ENCODE measurements at regions not wholly inside any gene's neighbourhood (a gene's known extent, or its start where the extent isn't known, plus 50 kb on each side); places are given as distances from the start of the nearest gene placed in this dataset.

DNA sequence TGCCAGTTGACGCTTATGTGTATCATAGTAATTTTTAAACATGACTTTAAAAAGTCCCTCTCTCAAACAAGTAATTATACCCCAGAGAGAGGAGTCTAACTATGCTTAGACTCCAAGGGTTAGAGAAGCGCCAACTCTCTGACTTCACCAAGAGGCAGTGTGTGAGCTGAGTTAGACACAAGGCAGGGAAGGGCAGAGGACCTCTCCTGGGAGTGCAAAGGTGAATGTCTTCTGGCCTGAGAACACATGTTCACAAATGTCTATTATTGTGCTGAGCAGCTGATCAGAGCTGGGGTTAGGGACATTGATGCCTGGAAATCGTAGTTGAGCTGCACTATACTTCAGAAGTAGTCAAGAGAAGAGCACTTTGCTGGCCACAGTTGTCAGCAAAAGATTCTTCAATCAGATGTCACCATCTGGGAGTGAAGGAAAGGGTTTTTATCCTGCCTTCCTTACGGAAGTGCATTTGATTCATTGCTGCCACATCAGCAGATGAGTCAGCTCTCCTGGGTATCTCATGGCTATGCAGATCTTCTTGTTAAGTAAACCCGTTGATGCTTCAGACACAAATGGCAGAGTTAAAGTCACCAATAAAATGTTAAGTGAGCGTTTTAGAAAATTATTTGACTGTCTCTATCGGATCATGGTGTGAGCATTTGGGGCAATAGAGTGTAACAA lies 283.2 kb upstream of the ARGLU1 start (continued):
- TF ChIP-seq, protein P1, sequence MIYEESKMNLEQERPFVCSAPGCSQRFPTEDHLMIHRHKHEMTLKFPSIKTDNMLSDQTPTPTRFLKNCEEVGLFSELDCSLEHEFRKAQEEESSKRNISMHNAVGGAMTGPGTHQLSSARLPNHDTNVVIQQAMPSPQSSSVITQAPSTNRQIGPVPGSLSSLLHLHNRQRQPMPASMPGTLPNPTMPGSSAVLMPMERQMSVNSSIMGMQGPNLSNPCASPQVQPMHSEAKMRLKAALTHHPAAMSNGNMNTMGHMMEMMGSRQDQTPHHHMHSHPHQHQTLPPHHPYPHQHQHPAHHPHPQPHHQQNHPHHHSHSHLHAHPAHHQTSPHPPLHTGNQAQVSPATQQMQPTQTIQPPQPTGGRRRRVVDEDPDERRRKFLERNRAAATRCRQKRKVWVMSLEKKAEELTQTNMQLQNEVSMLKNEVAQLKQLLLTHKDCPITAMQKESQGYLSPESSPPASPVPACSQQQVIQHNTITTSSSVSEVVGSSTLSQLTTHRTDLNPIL (CRISPR knock-in tag; IDR thresholded peaks at IDR 0.05; ENCODE audit: low read depth) = no peak
- no peak for TF ChIP-seq ISL1 (CRISPR knock-in tag; IDR thresholded peaks at IDR 0.05)
- no peak for TF ChIP-seq ZNF565 (CRISPR knock-in tag; conservative IDR thresholded peaks at IDR 0.05; ENCODE audit: low read depth)
- no peak for TF ChIP-seq TCF4 (CRISPR knock-in tag; IDR thresholded peaks at IDR 0.05; ENCODE audit: borderline replicate concordance)
- TF ChIP-seq ZNF70 (CRISPR knock-in tag; IDR thresholded peaks at IDR 0.05) = no peak

DNA sequence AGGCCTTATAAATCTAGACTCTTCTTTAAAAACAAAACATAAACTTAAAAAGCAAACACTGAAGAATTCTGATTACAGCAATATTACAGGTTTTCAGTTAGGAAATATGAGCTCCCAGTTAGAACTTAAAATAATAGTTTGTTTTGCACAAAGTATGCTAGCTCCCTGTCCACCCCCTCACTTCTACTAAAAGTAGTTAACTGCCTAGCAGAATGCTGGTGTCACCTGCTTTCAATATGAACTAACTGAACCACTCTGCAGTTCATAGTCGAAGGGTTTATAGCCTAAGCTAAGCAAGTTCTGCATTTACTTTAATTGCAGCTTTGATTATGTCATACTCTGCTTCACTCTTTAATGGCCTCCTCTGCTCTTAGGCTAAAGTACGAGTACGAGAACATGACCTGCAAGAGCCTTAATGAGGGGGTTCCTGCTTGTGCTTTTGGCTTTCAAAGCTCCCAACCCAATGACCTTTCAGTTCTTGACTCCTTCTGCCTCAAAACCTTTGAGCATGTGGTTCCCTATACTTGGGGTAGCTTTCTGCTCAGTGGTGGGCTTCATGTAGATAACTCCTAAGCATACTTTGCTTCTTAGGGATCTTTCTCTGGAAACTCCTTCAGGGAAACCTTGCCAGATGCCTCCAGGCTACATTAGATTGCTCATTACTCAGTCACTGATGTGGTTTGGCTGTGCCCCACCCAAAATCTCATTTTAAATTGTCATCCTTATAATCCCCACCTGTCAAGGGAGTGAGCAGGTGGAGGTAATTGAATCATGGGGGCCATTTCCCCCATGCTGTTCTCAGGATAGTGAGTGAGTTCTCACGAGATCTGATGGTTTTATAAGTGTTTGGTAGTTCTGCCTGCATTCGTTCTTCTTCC lies 278.9 kb upstream of the ARGLU1 start:
- TF ChIP-seq CSDC2 (CRISPR knock-in tag; IDR thresholded peaks at IDR 0.05) (no peak), ESRRG (CRISPR knock-in tag; IDR thresholded peaks at IDR 0.05) (no peak), ZC3H10 (CRISPR knock-in tag; IDR thresholded peaks at IDR 0.05) (no peak), RARB (CRISPR knock-in tag; IDR thresholded peaks at IDR 0.05) (no peak), ZFP30 (CRISPR knock-in tag; IDR thresholded peaks at IDR 0.05) (no peak), OSR1 (CRISPR knock-in tag; IDR thresholded peaks at IDR 0.05) (no peak), PPARA (CRISPR knock-in tag; IDR thresholded peaks at IDR 0.05; ENCODE audit: borderline replicate concordance) (no peak), TCF4 (CRISPR knock-in tag; IDR thresholded peaks at IDR 0.05; ENCODE audit: borderline replicate concordance) (no peak), ISL1 (CRISPR knock-in tag; IDR thresholded peaks at IDR 0.05) (no peak), SNAI2 (CRISPR knock-in tag; IDR thresholded peaks at IDR 0.05) (no peak), BACH2 (CRISPR knock-in tag; IDR thresholded peaks at IDR 0.05; ENCODE audit: borderline replicate concordance) (no peak), ZFP3 (CRISPR knock-in tag; IDR thresholded peaks at IDR 0.05) (no peak), ZNF8 (CRISPR knock-in tag; IDR thresholded peaks at IDR 0.05) (no peak), TOX (CRISPR knock-in tag; IDR thresholded peaks at IDR 0.05; ENCODE audit: borderline replicate concordance) (no peak), GLIS3 (CRISPR knock-in tag; IDR thresholded peaks at IDR 0.05) (no peak)
- TF ChIP-seq, protein P1 (CRISPR knock-in tag; IDR thresholded peaks at IDR 0.05; ENCODE audit: low read depth) = no peak
- TF ChIP-seq, protein P2, sequence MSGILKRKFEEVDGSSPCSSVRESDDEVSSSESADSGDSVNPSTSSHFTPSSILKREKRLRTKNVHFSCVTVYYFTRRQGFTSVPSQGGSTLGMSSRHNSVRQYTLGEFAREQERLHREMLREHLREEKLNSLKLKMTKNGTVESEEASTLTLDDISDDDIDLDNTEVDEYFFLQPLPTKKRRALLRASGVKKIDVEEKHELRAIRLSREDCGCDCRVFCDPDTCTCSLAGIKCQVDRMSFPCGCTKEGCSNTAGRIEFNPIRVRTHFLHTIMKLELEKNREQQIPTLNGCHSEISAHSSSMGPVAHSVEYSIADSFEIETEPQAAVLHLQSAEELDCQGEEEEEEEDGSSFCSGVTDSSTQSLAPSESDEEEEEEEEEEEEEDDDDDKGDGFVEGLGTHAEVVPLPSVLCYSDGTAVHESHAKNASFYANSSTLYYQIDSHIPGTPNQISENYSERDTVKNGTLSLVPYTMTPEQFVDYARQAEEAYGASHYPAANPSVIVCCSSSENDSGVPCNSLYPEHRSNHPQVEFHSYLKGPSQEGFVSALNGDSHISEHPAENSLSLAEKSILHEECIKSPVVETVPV (CRISPR knock-in tag; IDR thresholded peaks at IDR 0.05) = no peak
- TF ChIP-seq, protein P3, sequence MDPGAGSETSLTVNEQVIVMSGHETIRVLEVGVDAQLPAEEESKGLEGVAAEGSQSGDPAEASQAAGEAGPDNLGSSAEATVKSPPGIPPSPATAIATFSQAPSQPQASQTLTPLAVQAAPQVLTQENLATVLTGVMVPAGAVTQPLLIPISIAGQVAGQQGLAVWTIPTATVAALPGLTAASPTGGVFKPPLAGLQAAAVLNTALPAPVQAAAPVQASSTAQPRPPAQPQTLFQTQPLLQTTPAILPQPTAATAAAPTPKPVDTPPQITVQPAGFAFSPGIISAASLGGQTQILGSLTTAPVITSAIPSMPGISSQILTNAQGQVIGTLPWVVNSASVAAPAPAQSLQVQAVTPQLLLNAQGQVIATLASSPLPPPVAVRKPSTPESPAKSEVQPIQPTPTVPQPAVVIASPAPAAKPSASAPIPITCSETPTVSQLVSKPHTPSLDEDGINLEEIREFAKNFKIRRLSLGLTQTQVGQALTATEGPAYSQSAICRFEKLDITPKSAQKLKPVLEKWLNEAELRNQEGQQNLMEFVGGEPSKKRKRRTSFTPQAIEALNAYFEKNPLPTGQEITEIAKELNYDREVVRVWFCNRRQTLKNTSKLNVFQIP (CRISPR knock-in tag; IDR thresholded peaks at IDR 0.05; ENCODE audit: borderline replicate concordance, low read depth) = no peak
- ATAC-seq = no peak

DNA sequence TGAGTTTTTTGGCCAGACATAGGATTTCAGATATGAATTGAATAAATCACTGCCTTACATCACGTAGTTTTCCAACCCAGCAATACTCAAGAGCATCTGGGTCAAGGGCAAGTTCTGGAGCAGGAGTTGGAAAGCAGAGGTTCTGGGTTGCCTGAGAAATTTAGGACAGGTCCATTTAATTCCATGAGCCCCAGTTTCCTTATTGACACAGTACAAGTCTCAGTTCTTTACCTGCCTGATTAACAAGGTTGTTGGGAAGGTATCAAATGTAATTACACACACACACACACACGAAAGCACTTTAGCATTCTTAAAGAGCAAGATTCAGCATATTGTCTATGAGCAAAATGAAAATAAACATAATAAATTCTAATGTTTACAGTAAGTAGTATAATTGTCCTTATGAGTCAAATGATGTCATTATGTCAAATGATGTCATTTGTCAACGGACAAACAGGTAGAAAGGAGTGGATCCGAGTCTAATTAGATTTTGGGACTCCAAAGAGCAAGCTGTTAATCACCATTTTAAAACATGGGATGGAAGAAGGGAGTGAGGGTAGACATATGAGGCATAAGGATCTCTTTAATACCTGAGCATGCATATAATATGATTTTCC lies 268.4 kb upstream of the ARGLU1 start:
- TF ChIP-seq RARB (CRISPR knock-in tag; IDR thresholded peaks at IDR 0.05) = no peak
- TF ChIP-seq SNAI2 (CRISPR knock-in tag; IDR thresholded peaks at IDR 0.05) = no peak
- TF ChIP-seq, protein P2 (CRISPR knock-in tag; IDR thresholded peaks at IDR 0.05) = no peak
- no peak for TF ChIP-seq ZNF70 (CRISPR knock-in tag; IDR thresholded peaks at IDR 0.05)
- TF ChIP-seq ZFP3 (CRISPR knock-in tag; IDR thresholded peaks at IDR 0.05) = no peak
- no peak for TF ChIP-seq TOX (CRISPR knock-in tag; IDR thresholded peaks at IDR 0.05; ENCODE audit: borderline replicate concordance)
- TF ChIP-seq ZC3H10 (CRISPR knock-in tag; IDR thresholded peaks at IDR 0.05) = no peak
- TF ChIP-seq ISL1 (CRISPR knock-in tag; IDR thresholded peaks at IDR 0.05) = no peak
- no peak for TF ChIP-seq TSHZ2 (CRISPR knock-in tag; IDR thresholded peaks at IDR 0.05)
- no peak for TF ChIP-seq ESRRG (CRISPR knock-in tag; IDR thresholded peaks at IDR 0.05)
- TF ChIP-seq CSDC2 (CRISPR knock-in tag; IDR thresholded peaks at IDR 0.05) = no peak
- TF ChIP-seq, protein P4, sequence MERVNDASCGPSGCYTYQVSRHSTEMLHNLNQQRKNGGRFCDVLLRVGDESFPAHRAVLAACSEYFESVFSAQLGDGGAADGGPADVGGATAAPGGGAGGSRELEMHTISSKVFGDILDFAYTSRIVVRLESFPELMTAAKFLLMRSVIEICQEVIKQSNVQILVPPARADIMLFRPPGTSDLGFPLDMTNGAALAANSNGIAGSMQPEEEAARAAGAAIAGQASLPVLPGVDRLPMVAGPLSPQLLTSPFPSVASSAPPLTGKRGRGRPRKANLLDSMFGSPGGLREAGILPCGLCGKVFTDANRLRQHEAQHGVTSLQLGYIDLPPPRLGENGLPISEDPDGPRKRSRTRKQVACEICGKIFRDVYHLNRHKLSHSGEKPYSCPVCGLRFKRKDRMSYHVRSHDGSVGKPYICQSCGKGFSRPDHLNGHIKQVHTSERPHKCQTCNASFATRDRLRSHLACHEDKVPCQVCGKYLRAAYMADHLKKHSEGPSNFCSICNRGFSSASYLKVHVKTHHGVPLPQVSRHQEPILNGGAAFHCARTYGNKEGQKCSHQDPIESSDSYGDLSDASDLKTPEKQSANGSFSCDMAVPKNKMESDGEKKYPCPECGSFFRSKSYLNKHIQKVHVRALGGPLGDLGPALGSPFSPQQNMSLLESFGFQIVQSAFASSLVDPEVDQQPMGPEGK (CRISPR knock-in tag; IDR thresholded peaks at IDR 0.05; ENCODE audit: borderline replicate concordance) = no peak
- no peak for TF ChIP-seq PPARA (CRISPR knock-in tag; IDR thresholded peaks at IDR 0.05; ENCODE audit: borderline replicate concordance)
- ATAC-seq = no peak
